ENCODE measurements at regions not wholly inside any gene's neighbourhood (a gene's known extent, or its start where the extent isn't known, plus 50 kb on each side); places are given as distances from the start of the nearest gene placed in this dataset.

- no peaks in the 10 kb centered on the region for H3K4me1 ChIP-seq
- no peaks in the 10 kb centered on the region for H3K9me3 ChIP-seq
- no peak overlapping the region for H3K27ac ChIP-seq
- intact Hi-C loops (cut with DNase I), result no loop called here
- DNase-seq (ENCODE audit: extremely low spot score in 2 of 2), result no peak
- TF ChIP-seq POLR2AphosphoS5 (IDR thresholded peaks at IDR 0.05; ENCODE audit: insufficient read depth in 1 of 2, low read depth in 1 of 2) (no peak), POLR2A (IDR thresholded peaks at IDR 0.05) (no peak), CTCF (IDR thresholded peaks at IDR 0.05) (no peak)
- H3K27me3 ChIP-seq, result no peaks in the 10 kb centered on the region
- H3K4me3 ChIP-seq, result no peak overlapping the region
- H3K36me3 ChIP-seq, result no peaks in the 10 kb centered on the region
Measured at GRCh38 chr16:73869126-73869525, 427.5 kb upstream of the PSMD7 start.

- no peaks in the 10 kb centered on the region for H3K36me3 ChIP-seq
- no peaks in the 10 kb centered on the region for H3K9me3 ChIP-seq
- intact Hi-C loops (cut with DNase I), result no loop called here
- TF ChIP-seq CTCF (IDR thresholded peaks at IDR 0.05) (no peak), POLR2A (IDR thresholded peaks at IDR 0.05) (no peak), POLR2AphosphoS5 (IDR thresholded peaks at IDR 0.05; ENCODE audit: insufficient read depth in 1 of 2, low read depth in 1 of 2) (no peak)
- no peak overlapping the region for H3K4me3 ChIP-seq
- no peak for DNase-seq (ENCODE audit: extremely low spot score in 2 of 2)
- no peak overlapping the region for H3K27ac ChIP-seq
- H3K27me3 ChIP-seq, result no peaks in the 10 kb centered on the region
- H3K4me1 ChIP-seq, result no peaks in the 10 kb centered on the region
Measured at GRCh38 chr16:73864868-73865267, 431.7 kb upstream of the PSMD7 start.

- Histone ChIP-seq H3K9me3 (no peaks in the 10 kb centered on the region), H3K36me3 (no peaks in the 10 kb centered on the region), H3K4me1 (no peaks in the 10 kb centered on the region), H3K4me3 (no peak overlapping the region), H3K27ac (no peak overlapping the region), H3K27me3 (no peaks in the 10 kb centered on the region)
- no peak for DNase-seq (ENCODE audit: extremely low spot score in 2 of 2)
- intact Hi-C loops (cut with DNase I), result no loop called here
- no peak for TF ChIP-seq POLR2AphosphoS5 (IDR thresholded peaks at IDR 0.05; ENCODE audit: insufficient read depth in 1 of 2, low read depth in 1 of 2)
- TF ChIP-seq POLR2A (IDR thresholded peaks at IDR 0.05), result no peak
- TF ChIP-seq CTCF (IDR thresholded peaks at IDR 0.05), result no peak
Measured at GRCh38 chr16:73858326-73858725, 438.3 kb upstream of the PSMD7 start.

- intact Hi-C loops (cut with DNase I), result loop anchor here (5.0 kb wide), 1 partner anchor 1833 kb away; no protein-coding TSS in a partner anchor
- H3K4me3 ChIP-seq, result no peak overlapping the region
- no peak overlapping the region for H3K27ac ChIP-seq
- no peaks in the 10 kb centered on the region for H3K27me3 ChIP-seq
- H3K9me3 ChIP-seq, result no peaks in the 10 kb centered on the region
- no peaks in the 10 kb centered on the region for H3K4me1 ChIP-seq
- no peaks in the 10 kb centered on the region for H3K36me3 ChIP-seq
- DNase-seq (ENCODE audit: extremely low spot score in 2 of 2), result no peak
- TF ChIP-seq POLR2A (IDR thresholded peaks at IDR 0.05) (no peak), CTCF (IDR thresholded peaks at IDR 0.05) (no peak), POLR2AphosphoS5 (IDR thresholded peaks at IDR 0.05; ENCODE audit: insufficient read depth in 1 of 2, low read depth in 1 of 2) (no peak)
Measured at GRCh38 chr16:73853968-73854367, 442.6 kb upstream of the PSMD7 start.

GRCh38 chr16:73852561-73852960 is 444.1 kb upstream of the PSMD7 start:
- H3K27ac ChIP-seq, result no peak overlapping the region
- H3K4me1 ChIP-seq, result no peaks in the 10 kb centered on the region
- no peak for DNase-seq (ENCODE audit: extremely low spot score in 2 of 2)
- TF ChIP-seq POLR2A (IDR thresholded peaks at IDR 0.05) (no peak), CTCF (IDR thresholded peaks at IDR 0.05) (no peak), POLR2AphosphoS5 (IDR thresholded peaks at IDR 0.05; ENCODE audit: insufficient read depth in 1 of 2, low read depth in 1 of 2) (no peak)
- H3K27me3 ChIP-seq, result no peaks in the 10 kb centered on the region
- intact Hi-C loops (cut with DNase I), result loop anchor here (5.0 kb wide), 1 partner anchor 1835 kb away; no protein-coding TSS in a partner anchor
- H3K9me3 ChIP-seq, result no peaks in the 10 kb centered on the region
- H3K4me3 ChIP-seq, result no peak overlapping the region
- no peaks in the 10 kb centered on the region for H3K36me3 ChIP-seq

All from vagina (tissue), 2 donors.